HG03439 (cell line): ENCODE measurements at regions not wholly inside any gene's neighbourhood (a gene's known extent, or its start where the extent isn't known, plus 50 kb on each side); places are given as distances from the start of the nearest gene placed in this dataset.
"Not testable (repeated sequence)": the region's sequence is repeated elsewhere in the genome, so short reads cannot be mapped to it uniquely, and the experiment has no call there.

Experiments
- ATAC-seq: cut with Tn5 transposase; IDR thresholded peaks from one replicate; pipeline ENCODE4 v1.9.1; 2021; ENCODE audit warnings: mild to moderate bottlenecking, moderate library complexity; ENCODE audit not compliant: unreplicated experiment

GRCh38 chr12:54799966-54800365 is 54.4 kb upstream of the MUCL1 start:
- not testable (repeated sequence) for ATAC-seq

- no peak for ATAC-seq
Observed at GRCh38 chr12:54798651-54799050, 55.7 kb upstream of the MUCL1 start.

- no peak for ATAC-seq
Observed at GRCh38 chr12:54796991-54797390, 57.3 kb upstream of the MUCL1 start.

- no peak for ATAC-seq
Observed at GRCh38 chr12:54795644-54796043, 58.7 kb upstream of the MUCL1 start.

GRCh38 chr12:54786081-54786480 is 68.2 kb upstream of the MUCL1 start:
- ATAC-seq = no peak

GRCh38 chr12:54784115-54784514 is 70.2 kb upstream of the MUCL1 start:
- no peak for ATAC-seq

GRCh38 chr12:54777031-54777430 is 77.3 kb upstream of the MUCL1 start:
- ATAC-seq = not testable (repeated sequence)

- no peak for ATAC-seq
Observed at GRCh38 chr12:54773593-54773992, 80.7 kb upstream of the MUCL1 start.

- ATAC-seq = no peak
Observed at GRCh38 chr12:54765652-54766051, 88.7 kb upstream of the MUCL1 start.

GRCh38 chr12:54762390-54762789 is 91.9 kb upstream of the MUCL1 start:
- no peak for ATAC-seq

GRCh38 chr12:54759751-54760150 is 94.6 kb upstream of the MUCL1 start:
- ATAC-seq = no peak

- ATAC-seq = no peak
Observed at GRCh38 chr12:54751493-54751892, 102.8 kb upstream of the MUCL1 start.

- peak; percentile 69 for ATAC-seq
Observed at GRCh38 chr12:54749191-54749818, 101.1 kb upstream of the DCD start.

GRCh38 chr12:54744590-54744989 is 96.4 kb upstream of the DCD start:
- ATAC-seq = no peak

GRCh38 chr12:54740882-54741281 is 92.7 kb upstream of the DCD start:
- no peak for ATAC-seq

- no peak for ATAC-seq
Observed at GRCh38 chr12:54736549-54736948, 88.4 kb upstream of the DCD start.

GRCh38 chr12:54734196-54734950 is 86.2 kb upstream of the DCD start:
- ATAC-seq = no peak

GRCh38 chr12:54725233-54725843 is 77.2 kb upstream of the DCD start:
- ATAC-seq = no peak

- no peak for ATAC-seq
Observed at GRCh38 chr12:54723379-54724256, 75.5 kb upstream of the DCD start.

GRCh38 chr12:54721312-54721711 is 73.1 kb upstream of the DCD start:
- ATAC-seq = no peak

GRCh38 chr12:54719691-54720090 is 71.5 kb upstream of the DCD start:
- ATAC-seq = no peak
